WTC11 (cell line): ENCODE measurements at regions not wholly inside any gene's neighbourhood (a gene's known extent, or its start where the extent isn't known, plus 50 kb on each side); places are given as distances from the start of the nearest gene placed in this dataset.

Experiments
- ATAC-seq: fragments of 200-7000 bp; cut with Tn5 transposase; 2 replicates; pipeline ENCODE4 v1.10.0; 2021; ENCODE audit warnings: mild to moderate bottlenecking, moderate library complexity
- CTCF ChIA-PET: fragments of 300-600 bp; sonication (Branson Sonifier 250); formaldehyde crosslinking; loops from one replicate; lab custom pipeline; 2021; ENCODE audit warnings: antibody characterized with exemption; lab: Charles Lee
- POLR2A ChIA-PET: fragments of 350-600 bp; sonication (Branson Sonifier 250); formaldehyde crosslinking; loops from one replicate; lab custom pipeline; 2021; ENCODE audit warnings: antibody characterized with exemption; lab: Charles Lee
- DNase-seq: peaks from one replicate; pipeline ENCODE4 v3.0.0; 2021; ENCODE audit warnings: low spot score
- H3K27ac Mint-ChIP-seq: 2 replicates; pipeline ENCODE4 v1.8.0; 2021; ENCODE audit warnings: mixed read lengths
- H3K27me3 Mint-ChIP-seq: 2 replicates; pipeline ENCODE4 v1.8.0; 2021; ENCODE audit warnings: low read depth, mild to moderate bottlenecking, moderate library complexity, mixed read lengths
- H3K36me3 Mint-ChIP-seq: 2 replicates; pipeline ENCODE4 v1.8.0; 2021; ENCODE audit warnings: mixed read lengths
- H3K4me1 Mint-ChIP-seq: 2 replicates; pipeline ENCODE4 v1.8.0; 2022; ENCODE audit warnings: mixed read lengths
- H3K4me3 Mint-ChIP-seq: 2 replicates; pipeline ENCODE4 v1.8.0; 2021; ENCODE audit warnings: mild to moderate bottlenecking, moderate library complexity, mixed read lengths
- H3K9me3 Mint-ChIP-seq: 2 replicates; pipeline ENCODE4 v1.8.0; 2021; ENCODE audit warnings: mixed read lengths
- CREB1 ChIP-seq: sonication (generic); formaldehyde crosslinking; IDR thresholded peaks from 2 replicates; pipeline ENCODE4 v1.8.0; 2023; ENCODE audit warnings: mild to moderate bottlenecking, missing genetic modification reagents
- CREM ChIP-seq: sonication (generic); formaldehyde crosslinking; IDR thresholded peaks from 2 replicates; pipeline ENCODE4 v1.8.1; 2022; ENCODE audit warnings: mild to moderate bottlenecking, missing genetic modification reagents, moderate library complexity
- E2F1 ChIP-seq: sonication (generic); formaldehyde crosslinking; IDR thresholded peaks from 2 replicates; pipeline ENCODE4 v1.8.0; 2022; ENCODE audit warnings: mild to moderate bottlenecking, missing genetic modification reagents
- ELF4 ChIP-seq: sonication (generic); formaldehyde crosslinking; IDR thresholded peaks from 2 replicates; pipeline ENCODE4 v1.8.1; 2022; ENCODE audit warnings: low read depth, mild to moderate bottlenecking, moderate library complexity, missing genetic modification reagents
- ESRRA ChIP-seq: sonication (generic); formaldehyde crosslinking; IDR thresholded peaks from 2 replicates; pipeline ENCODE4 v1.8.1; 2022; ENCODE audit warnings: mild to moderate bottlenecking, missing genetic modification reagents, borderline replicate concordance
- FOXK1 ChIP-seq: sonication (generic); formaldehyde crosslinking; IDR thresholded peaks from 2 replicates; pipeline ENCODE4 v1.8.0; 2022; ENCODE audit warnings: mild to moderate bottlenecking, moderate library complexity, missing genetic modification reagents
- IRF2 ChIP-seq: sonication (generic); formaldehyde crosslinking; IDR thresholded peaks from 2 replicates; pipeline ENCODE4 v1.8.0; 2022; ENCODE audit warnings: low read depth, missing genetic modification reagents, borderline replicate concordance
- JAZF1 ChIP-seq: fragments of 250-450 bp; sonication (Bioruptor Pico); IDR thresholded peaks from 2 replicates; pipeline ENCODE4 v1.9.0; 2021; ENCODE audit warnings: moderate library complexity, mild to moderate bottlenecking, inconsistent platforms
- RELA ChIP-seq: sonication (generic); formaldehyde crosslinking; IDR thresholded peaks from 2 replicates; pipeline ENCODE4 v1.8.1; 2022; ENCODE audit warnings: missing genetic modification reagents, mild to moderate bottlenecking, borderline replicate concordance
- SOX15 ChIP-seq: fragments of 250-450 bp; sonication (Bioruptor Pico); IDR thresholded peaks from 2 replicates; pipeline ENCODE4 v1.9.0; 2021; ENCODE audit warnings: mild to moderate bottlenecking
- TEAD1 ChIP-seq: sonication (generic); formaldehyde crosslinking; IDR thresholded peaks from 2 replicates; pipeline ENCODE4 v1.8.0; 2022; ENCODE audit warnings: mild to moderate bottlenecking, missing genetic modification reagents
- TEAD4 ChIP-seq: sonication (generic); formaldehyde crosslinking; IDR thresholded peaks from 2 replicates; pipeline ENCODE4 v1.8.0; 2022; ENCODE audit warnings: mild to moderate bottlenecking, missing genetic modification reagents
- TP53 ChIP-seq: sonication (generic); formaldehyde crosslinking; IDR thresholded peaks from 2 replicates; pipeline ENCODE4 v1.8.1; 2023; ENCODE audit warnings: mild to moderate bottlenecking, missing genetic modification reagents
- ZMAT4 ChIP-seq: fragments of 250-450 bp; sonication (Bioruptor Pico); IDR thresholded peaks from 2 replicates; pipeline ENCODE4 v1.9.0; 2021; ENCODE audit warnings: mild to moderate bottlenecking
- ZNF423 ChIP-seq: fragments of 250-450 bp; sonication (Bioruptor Pico); IDR thresholded peaks from 2 replicates; pipeline ENCODE4 v2.1.2; 2022; ENCODE audit warnings: mild to moderate bottlenecking, moderate library complexity
- ZNF512 ChIP-seq: sonication (generic); formaldehyde crosslinking; IDR thresholded peaks from 2 replicates; pipeline ENCODE4 v1.8.1; 2022; ENCODE audit warnings: missing genetic modification reagents, borderline replicate concordance
- ZNF671 ChIP-seq: fragments of 250-450 bp; sonication (Bioruptor Pico); IDR thresholded peaks from 2 replicates; pipeline ENCODE4 v1.8.0; 2021; ENCODE audit warnings: mild to moderate bottlenecking
- TF ChIP-seq, protein P1 (sequence below): sonication (generic); formaldehyde crosslinking; IDR thresholded peaks from 2 replicates; pipeline ENCODE4 v1.8.0; 2022; ENCODE audit warnings: missing genetic modification reagents
- TF ChIP-seq, protein P2 (sequence below): sonication (generic); formaldehyde crosslinking; IDR thresholded peaks from 2 replicates; pipeline ENCODE4 v1.8.0; 2023; ENCODE audit warnings: missing genetic modification reagents
- TF ChIP-seq, protein P3 (sequence below): sonication (generic); formaldehyde crosslinking; IDR thresholded peaks from 2 replicates; pipeline ENCODE4 v1.8.1; 2022; ENCODE audit warnings: mild to moderate bottlenecking, moderate library complexity, missing genetic modification reagents
- TF ChIP-seq, protein P4 (sequence below): sonication (generic); formaldehyde crosslinking; conservative IDR thresholded peaks from 2 replicates; pipeline ENCODE4 v1.8.1; 2023; ENCODE audit warnings: mild to moderate bottlenecking, low read depth, missing genetic modification reagents, moderate library complexity

DNA sequence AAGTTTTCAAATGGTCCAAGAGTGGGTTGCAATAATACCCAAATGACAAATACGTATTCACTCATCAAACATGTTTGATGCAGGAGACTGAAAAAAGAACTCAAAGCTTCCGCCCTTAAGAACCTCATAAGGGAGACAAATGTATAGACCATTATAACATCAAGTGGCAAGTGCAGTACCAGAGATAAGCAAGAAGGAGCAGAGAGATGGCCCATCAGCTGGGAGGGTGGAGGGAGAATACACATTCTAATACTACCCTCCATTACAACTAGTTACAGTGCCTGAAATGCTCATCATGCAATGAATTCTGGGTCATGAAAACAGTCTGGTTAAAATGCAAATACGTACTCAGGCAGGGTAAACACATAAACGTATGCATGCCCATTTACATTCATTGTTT is 304.0 kb downstream of the SHQ1 start:
- Mint-ChIP-seq H3K27ac (peak overlapping the region; percentile 37; the same call in 1 of the 2 replicates), H3K36me3 (peaks cover 4% of the 10 kb centered on the region), H3K27me3 (peaks cover 3% of the 10 kb centered on the region; the same call in 1 of the 2 replicates), H3K4me1 (peaks cover 13% of the 10 kb centered on the region), H3K4me3 (no peak overlapping the region), H3K9me3 (peaks cover 12% of the 10 kb centered on the region)
- ATAC-seq (peak; percentile 36), DNase-seq (no peak)
- ChIA-PET CTCF (no interaction called here), POLR2A (no interaction called here)
- TF ChIP-seq ZNF512 (CRISPR knock-in tag) (no peak), TEAD1 (no peak), RELA (CRISPR knock-in tag) (no peak), SOX15 (CRISPR knock-in tag) (no peak)
- TF ChIP-seq, protein P1, sequence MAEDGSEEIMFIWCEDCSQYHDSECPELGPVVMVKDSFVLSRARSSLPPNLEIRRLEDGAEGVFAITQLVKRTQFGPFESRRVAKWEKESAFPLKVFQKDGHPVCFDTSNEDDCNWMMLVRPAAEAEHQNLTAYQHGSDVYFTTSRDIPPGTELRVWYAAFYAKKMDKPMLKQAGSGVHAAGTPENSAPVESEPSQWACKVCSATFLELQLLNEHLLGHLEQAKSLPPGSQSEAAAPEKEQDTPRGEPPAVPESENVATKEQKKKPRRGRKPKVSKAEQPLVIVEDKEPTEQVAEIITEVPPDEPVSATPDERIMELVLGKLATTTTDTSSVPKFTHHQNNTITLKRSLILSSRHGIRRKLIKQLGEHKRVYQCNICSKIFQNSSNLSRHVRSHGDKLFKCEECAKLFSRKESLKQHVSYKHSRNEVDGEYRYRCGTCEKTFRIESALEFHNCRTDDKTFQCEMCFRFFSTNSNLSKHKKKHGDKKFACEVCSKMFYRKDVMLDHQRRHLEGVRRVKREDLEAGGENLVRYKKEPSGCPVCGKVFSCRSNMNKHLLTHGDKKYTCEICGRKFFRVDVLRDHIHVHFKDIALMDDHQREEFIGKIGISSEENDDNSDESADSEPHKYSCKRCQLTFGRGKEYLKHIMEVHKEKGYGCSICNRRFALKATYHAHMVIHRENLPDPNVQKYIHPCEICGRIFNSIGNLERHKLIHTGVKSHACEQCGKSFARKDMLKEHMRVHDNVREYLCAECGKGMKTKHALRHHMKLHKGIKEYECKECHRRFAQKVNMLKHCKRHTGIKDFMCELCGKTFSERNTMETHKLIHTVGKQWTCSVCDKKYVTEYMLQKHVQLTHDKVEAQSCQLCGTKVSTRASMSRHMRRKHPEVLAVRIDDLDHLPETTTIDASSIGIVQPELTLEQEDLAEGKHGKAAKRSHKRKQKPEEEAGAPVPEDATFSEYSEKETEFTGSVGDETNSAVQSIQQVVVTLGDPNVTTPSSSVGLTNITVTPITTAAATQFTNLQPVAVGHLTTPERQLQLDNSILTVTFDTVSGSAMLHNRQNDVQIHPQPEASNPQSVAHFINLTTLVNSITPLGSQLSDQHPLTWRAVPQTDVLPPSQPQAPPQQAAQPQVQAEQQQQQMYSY = no peak
- TF ChIP-seq, protein P2, sequence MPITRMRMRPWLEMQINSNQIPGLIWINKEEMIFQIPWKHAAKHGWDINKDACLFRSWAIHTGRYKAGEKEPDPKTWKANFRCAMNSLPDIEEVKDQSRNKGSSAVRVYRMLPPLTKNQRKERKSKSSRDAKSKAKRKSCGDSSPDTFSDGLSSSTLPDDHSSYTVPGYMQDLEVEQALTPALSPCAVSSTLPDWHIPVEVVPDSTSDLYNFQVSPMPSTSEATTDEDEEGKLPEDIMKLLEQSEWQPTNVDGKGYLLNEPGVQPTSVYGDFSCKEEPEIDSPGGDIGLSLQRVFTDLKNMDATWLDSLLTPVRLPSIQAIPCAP (CRISPR knock-in tag) = no peak

DNA sequence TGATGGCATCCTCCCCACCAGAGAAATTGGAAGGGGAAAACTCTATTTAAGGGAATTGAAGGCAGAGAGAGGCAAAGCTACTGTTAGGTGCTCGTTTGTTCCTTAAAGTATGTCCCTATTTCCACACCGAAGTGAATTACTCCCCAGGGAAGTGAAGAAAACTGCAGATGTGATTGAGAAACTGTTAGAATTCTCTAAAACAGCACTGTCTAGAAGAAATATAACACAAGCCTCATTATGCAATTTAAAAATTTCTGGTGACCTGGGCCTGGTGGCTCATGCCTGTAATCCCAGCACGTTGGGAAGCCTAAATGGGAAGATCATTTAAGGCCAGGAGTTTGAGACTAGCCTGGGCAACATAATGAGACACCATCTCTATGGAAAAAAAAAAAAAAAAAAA is 305.0 kb downstream of the SHQ1 start:
- Mint-ChIP-seq H3K4me1 (peaks cover 7% of the 10 kb centered on the region), H3K27ac (no peak overlapping the region), H3K4me3 (no peak overlapping the region), H3K9me3 (peaks cover 12% of the 10 kb centered on the region), H3K36me3 (peaks cover 4% of the 10 kb centered on the region), H3K27me3 (peaks cover 3% of the 10 kb centered on the region; the same call in 1 of the 2 replicates)
- TF ChIP-seq ESRRA (CRISPR knock-in tag) (no peak), FOXK1 (CRISPR knock-in tag) (no peak), CREB1 (CRISPR knock-in tag) (no peak), ZMAT4 (no peak), ZNF423 (CRISPR knock-in tag) (no peak), JAZF1 (no peak), TEAD4 (CRISPR knock-in tag) (no peak), E2F1 (no peak)
- TF ChIP-seq, protein P3, sequence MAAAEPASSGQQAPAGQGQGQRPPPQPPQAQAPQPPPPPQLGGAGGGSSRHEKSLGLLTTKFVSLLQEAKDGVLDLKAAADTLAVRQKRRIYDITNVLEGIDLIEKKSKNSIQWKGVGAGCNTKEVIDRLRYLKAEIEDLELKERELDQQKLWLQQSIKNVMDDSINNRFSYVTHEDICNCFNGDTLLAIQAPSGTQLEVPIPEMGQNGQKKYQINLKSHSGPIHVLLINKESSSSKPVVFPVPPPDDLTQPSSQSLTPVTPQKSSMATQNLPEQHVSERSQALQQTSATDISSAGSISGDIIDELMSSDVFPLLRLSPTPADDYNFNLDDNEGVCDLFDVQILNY = no peak
- ATAC-seq (no peak), DNase-seq (no peak)
- POLR2A ChIA-PET = no interaction called here
- CTCF ChIA-PET = no interaction called here

DNA sequence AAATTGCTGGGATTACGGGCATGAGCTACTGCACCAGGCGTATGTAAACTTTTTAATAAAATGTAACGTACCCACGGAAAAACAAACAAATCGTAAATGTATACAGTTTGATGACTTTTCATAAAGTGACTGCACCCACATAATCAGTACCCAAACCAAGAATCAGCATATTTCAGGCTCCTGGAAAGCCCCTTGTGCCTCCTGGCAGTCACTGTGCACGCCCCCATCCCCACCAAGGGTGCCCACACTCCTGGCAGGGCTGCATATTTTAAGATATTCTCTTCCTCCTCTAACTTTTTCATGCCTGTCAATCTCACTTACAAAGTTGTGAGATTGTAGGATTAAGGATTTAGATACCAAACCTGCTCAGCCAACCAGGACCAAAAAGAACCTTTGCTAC is 305.5 kb downstream of the SHQ1 start:
- DNase-seq (no peak), ATAC-seq (no peak)
- peaks cover 4% of the 10 kb centered on the region for H3K36me3 Mint-ChIP-seq
- TF ChIP-seq ELF4 (CRISPR knock-in tag) (no peak), ZNF671 (CRISPR knock-in tag) (no peak), IRF2 (CRISPR knock-in tag) (no peak), TP53 (CRISPR knock-in tag) (no peak), CREM (no peak)
- TF ChIP-seq, protein P4, sequence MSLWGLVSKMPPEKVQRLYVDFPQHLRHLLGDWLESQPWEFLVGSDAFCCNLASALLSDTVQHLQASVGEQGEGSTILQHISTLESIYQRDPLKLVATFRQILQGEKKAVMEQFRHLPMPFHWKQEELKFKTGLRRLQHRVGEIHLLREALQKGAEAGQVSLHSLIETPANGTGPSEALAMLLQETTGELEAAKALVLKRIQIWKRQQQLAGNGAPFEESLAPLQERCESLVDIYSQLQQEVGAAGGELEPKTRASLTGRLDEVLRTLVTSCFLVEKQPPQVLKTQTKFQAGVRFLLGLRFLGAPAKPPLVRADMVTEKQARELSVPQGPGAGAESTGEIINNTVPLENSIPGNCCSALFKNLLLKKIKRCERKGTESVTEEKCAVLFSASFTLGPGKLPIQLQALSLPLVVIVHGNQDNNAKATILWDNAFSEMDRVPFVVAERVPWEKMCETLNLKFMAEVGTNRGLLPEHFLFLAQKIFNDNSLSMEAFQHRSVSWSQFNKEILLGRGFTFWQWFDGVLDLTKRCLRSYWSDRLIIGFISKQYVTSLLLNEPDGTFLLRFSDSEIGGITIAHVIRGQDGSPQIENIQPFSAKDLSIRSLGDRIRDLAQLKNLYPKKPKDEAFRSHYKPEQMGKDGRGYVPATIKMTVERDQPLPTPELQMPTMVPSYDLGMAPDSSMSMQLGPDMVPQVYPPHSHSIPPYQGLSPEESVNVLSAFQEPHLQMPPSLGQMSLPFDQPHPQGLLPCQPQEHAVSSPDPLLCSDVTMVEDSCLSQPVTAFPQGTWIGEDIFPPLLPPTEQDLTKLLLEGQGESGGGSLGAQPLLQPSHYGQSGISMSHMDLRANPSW = no peak
- H3K4me3 Mint-ChIP-seq = no peak overlapping the region
- CTCF ChIA-PET = no interaction called here
- H3K9me3 Mint-ChIP-seq = peaks cover 12% of the 10 kb centered on the region
- H3K27me3 Mint-ChIP-seq = peaks cover 3% of the 10 kb centered on the region; the same call in 1 of the 2 replicates
- peaks cover 7% of the 10 kb centered on the region for H3K4me1 Mint-ChIP-seq
- POLR2A ChIA-PET = no interaction called here
- H3K27ac Mint-ChIP-seq = no peak overlapping the region
